Hematopoietic multipotent progenitor cell treated with erythropoietin and hydrocortisone succinate and interleukin-3 and kit ligand, for 15 days (in vitro differentiated cells): ENCODE measurements at regions not wholly inside any gene's neighbourhood (a gene's known extent, or its start where the extent isn't known, plus 50 kb on each side); places are given as distances from the start of the nearest gene placed in this dataset.

Source experiments
- DNase-seq: peaks from one replicate; pipeline ENCODE4 v3.0.0-alpha.2; 2015; ENCODE audit warnings: low spot score

DNA sequence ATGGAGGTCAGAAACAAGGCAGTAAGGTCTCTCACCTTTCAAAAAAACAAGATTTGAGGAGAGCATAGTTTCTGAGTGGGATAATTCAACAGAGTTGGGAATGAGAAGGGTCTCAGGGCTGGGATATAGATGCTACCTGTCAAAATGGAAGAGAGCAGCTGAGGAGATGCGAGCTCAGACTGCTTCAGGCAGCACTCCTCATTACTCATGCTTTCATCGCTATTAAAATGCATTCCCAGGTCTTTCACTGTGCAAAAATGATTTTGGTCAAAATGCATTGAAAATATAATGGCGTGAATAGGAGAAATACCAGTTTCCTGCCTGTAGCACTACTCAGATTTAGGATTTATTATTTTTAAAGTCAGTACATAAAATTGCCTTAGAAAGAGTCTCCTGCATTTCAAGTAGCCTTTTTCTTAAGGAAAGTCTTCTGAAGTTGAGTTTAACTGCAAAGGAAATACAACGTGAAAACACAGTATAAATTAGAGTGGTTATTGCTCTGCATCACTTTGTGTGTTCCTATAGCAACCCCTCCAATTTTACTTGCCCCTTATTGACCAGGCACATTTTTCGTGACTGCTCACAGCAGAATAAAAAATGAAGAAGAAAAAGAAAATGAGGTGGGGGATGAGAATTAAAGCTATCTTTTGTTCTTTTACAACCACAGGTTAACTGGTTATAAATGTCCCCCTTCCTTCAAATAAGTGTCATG, 724.8 kb upstream of the SEMA6A start:
- no peak for DNase-seq

DNA sequence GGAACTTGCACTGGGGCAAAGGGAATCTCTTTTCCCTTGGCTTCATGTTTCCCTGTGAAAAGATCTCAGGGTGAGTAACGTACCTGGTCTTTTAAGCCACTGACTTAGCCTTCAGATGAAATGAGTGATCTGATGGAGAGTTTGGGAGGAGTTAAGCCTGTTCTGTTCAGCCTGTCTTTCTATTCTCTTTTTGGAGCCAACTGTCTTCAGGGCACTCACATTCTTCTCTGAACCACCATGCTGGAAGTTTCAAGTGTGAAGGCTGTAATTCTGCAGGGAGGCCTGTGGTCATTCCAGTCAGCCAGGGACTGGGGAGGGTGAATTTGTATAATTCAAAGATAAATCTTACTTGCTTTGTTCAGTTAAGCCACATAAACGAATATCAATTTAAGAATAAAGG, 722.2 kb upstream of the SEMA6A start:
- DNase-seq, result no peak

DNA sequence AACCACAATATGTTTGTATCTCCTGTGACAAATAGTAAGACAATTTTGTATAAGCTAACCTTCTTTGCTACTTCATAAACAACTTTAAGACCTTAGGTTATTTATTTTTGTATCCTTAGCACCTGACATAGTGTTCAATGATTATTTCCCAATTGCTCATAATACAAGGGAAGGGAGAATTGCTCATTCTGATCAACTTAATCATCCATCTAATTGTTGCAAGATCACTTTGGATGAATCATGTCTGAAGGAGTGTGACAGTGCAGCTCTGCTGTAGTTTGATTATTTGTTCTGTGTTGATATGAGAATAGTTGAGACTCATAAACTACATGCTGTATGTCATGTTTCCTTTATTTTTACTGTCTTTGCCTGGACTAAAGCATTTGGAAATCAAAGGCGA, 721.3 kb upstream of the SEMA6A start:
- no peak for DNase-seq

DNA sequence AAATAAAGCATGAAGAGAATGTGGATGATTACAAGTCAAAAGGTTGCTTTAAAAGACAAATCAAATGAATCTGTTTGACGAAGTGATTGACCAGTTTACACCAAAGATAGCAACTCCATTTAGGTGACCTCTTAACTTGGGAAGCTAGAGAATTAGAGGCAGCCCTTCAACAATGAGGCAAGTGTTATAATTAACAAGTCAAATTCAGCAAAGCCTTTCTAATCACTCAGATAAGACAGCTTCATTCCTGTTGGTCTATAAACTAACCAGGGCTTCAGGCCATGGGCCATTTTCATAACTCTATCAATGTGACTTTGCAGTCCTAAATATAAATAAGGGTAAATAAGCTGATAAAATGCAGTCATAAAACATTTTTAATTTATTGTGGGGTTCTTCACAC, 712.2 kb upstream of the SEMA6A start:
- DNase-seq, result no peak

DNA sequence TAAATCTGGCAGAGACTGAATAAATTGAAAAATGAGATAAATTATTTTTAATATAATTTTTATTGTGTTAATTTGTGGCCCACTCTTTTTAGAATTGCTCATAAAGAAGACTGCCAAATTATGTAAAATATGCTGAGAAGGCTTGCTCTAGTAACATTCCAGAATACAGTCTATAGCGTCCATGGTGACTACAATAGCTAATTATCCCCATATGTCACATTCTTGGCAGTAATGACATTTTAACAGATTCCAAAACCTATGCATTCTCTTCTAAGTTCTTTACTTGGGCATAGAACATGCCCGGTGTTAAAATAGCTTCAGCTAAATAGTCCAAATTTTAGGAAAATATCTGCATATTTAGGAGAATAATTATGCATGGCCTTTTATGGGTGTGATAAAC, 697.0 kb upstream of the SEMA6A start:
- no peak for DNase-seq

DNA sequence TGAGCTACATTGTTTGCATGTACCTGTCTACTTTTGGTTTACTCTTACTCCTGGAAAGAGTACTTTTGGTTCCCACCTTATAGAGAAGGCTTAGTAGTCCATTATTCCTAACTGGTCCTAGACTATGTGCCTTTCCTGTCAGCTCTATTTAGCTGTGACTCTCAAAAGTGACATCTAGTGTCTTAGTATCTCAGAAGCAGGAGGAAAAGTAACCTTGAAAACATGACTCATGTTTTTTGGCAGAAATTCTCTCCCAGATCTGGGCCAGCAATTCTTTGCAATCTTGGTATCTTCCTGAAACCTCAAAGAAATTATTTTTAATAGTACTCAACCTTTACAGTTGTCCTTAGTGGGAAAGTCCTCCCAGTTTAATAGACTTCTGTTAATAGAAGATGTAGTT, 691.7 kb upstream of the SEMA6A start:
- DNase-seq, result no peak

DNA sequence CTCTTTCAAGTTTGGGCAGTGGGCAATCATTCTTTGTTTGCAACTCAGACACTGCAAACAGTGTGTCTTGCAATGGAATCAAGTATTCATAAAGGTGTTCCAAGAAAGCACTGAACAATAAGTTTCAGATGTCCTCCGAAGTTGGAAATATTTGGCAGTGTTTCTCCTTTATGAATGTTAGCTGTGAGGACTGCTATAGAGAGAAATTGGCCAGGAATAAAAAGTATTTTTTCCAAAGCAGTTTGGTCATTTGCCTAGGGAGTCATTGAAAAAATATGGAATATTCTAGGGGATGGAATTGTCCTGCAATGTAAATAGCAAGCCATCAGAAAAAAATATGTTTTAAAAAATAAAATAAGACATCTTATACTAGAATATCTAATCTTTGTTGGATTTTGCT, 688.6 kb upstream of the SEMA6A start:
- DNase-seq, result no peak

DNA sequence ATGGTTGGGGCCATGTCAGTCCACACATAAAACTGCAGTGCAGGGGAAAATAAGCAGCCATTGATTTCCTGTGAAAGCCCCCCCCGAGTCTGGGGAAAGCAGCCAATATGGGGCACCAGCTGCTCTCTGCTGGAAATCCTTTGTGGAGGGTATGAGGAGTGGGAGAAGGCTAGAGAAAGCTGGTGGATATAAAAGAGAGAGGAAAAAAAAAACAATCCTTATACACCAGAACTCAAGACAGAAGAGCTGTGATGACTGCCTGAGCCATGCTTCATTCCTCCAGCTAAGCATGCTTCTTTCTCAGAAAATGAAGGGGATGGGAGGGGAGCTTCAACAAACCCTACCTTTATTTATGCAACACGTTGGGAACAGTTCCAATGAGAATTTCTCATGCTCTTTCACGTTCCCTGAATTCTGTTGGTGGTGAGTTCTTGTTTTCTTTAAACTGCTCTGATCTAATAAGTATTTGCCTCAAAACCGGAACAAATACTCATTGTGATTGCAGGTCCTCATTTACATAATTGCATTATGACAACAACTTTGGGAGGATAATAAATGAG, 688.0 kb upstream of the SEMA6A start:
- no peak for DNase-seq

DNA sequence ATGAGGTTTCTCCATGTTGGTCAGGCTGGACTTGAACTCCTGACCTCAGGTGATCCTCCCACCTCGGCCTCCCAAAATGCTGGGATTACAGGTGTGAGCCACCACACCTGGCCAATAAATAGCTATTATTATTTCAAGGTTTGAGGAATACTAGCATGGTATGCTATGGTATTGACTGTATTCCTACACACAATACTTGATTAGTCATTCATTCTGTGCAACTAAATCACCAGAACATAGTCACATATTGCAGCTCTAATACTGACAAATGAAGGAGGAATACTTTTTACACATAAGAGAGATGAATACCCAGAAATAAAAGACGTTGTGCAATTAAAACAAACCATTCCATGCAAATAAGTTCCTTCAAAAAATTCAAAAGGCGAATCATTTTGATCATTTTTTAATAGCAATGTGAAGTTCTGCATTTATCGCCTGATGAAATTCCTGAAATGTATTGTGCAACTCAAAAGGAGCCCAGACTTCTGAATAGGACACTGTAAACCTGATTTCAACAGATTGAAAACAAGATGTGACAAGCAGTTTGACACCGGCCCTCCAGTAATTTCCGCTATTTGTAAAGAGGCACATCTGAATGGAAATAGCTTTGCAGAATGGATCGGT, 687.4 kb upstream of the SEMA6A start:
- no peak for DNase-seq

DNA sequence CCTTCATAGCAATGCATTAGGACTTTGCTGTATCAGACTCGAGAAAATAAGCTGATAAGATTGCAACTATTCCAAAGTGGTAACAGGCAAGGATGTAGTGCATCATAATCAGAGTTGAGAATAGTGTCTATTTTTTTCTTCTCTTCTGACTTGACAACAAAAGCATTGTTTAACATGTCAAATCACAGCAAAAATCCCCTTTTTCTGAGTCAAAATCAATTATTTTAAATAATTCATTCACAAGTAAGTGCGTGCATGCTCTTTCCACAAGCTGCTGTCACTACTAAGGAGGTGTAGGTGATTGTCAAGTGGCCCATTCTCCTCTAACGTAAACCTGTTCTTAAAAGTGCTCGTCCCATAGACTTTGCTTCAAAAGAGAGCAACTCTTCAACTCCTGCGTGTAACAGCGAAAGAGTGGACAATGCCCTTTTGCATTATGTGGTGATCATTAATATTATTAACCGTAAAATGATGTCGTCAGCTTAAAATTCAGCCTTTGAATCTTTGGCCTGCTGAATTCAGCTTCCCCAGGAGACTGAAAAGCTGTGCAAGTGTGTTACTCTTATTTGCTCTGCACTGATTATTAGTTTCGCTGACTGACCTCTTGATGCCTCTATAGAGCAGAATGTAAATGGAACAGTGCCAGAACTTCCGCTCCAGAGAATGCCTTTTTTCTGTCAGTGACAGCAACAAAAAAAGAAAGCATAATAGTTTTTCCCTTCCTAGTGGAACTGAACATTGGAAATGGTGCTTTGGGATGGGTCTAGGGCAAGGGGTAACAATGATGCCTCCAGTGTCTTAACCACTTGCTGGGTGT, 680.8 kb upstream of the SEMA6A start:
- no peak for DNase-seq

DNA sequence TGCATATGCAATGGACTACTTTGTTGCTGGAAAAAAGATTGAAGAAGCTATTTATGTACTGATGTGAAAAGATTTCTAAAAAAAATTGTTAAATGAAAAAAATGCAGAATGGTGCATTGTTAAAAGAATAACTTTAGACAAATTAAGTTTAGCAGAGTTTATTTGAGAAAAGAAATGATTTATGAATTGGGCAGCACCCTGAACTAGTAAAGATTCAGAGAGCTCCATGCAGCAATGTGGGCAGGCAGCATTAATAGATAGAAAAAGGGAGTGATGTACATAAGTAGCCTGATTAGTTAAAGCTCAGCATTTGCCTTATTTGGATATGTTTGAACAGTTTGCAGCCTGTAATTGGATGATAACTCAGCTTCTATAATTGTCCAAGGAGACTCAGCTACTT, 677.9 kb upstream of the SEMA6A start:
- no peak for DNase-seq

DNA sequence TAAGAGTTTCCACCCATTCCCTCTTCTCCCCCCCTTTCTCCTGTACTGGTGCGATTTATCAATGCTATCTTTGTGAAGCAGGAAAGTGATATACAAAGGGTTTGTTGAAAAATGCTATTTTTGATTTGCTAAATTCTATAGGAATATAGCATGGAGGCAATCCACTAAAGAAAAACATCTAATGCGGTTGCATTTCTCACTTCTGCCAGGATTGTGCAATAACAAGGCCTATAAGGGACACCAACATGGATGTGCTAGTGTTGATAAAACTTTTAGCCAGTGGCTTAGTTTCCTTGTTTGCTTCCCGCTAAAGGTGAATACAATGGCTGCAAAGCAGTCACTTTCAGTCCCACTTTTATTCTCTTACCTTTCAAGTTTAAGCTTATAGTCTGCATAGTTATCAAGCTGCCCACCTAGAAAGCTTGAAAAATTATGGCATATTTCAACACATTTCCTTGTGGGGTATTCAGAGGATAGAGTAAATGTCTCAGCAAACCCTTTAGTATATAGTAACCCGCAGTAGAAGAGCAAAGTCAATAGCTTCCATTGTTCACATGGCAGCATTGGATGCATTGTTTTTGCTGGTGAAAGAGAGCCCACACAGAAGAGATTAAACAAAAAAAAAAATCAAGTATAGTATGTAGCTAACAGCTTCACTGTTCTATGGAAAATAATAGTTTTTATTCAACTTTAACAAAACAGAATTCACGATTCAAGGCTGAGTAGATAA, 674.6 kb upstream of the SEMA6A start:
- no peak for DNase-seq

DNA sequence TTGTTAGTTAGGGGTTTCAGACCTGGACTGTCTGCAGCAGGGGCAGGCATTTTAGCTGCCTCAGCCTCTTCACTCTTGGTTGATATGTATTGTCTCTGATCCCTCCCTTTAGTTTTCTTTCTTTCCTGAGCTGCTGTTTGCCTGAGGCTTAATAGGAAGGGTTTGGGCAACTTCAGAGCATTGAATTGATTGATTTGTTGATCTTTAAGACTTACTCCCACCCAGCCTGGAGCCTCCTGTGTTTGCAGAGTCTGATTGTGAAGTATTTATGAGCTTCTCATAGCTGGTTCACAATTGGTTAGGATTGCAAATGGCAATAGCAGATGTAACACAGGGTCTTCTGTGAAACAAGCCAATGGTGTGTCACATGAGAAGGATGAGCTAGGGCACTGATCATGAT, 671.8 kb upstream of the SEMA6A start:
- no peak for DNase-seq

DNA sequence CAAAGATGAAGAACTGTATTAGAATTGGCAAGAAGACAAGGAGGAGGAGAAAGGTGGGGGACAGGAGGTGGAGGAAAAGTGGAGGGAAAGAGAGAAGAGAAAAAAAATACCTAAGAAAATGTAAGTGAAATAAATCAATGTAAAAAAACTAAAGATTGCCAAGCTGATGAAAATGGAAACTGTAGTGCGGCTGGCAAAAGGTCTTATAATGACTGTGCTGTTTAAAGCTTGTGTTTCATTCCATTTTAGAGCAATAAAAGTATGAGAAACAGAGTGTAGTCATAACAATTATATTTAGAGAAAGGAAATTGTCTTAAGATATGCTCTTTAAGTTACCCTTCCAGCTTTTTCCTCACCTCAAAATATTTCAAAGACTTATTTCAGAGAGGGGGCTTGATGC, 670.5 kb upstream of the SEMA6A start:
- no peak for DNase-seq

DNA sequence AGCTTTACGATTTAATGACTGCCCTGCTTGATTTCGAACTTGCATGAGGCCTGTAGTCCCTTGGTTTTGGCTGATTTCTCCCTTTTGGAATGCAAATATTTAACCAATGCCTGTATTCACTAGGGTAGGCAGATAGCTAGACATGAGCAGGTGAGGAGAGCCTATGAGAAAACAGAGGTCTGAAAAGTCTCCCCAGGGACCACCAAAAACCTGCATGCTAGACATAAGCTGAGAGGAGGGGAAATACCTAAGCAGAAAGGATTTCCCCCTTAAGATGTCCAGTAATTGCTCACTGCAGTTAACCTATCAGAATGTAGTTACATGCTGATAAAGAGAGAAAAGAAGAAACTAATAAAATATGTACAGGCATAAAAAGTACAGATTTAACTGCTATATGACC, 667.4 kb upstream of the SEMA6A start:
- DNase-seq, result no peak

DNA sequence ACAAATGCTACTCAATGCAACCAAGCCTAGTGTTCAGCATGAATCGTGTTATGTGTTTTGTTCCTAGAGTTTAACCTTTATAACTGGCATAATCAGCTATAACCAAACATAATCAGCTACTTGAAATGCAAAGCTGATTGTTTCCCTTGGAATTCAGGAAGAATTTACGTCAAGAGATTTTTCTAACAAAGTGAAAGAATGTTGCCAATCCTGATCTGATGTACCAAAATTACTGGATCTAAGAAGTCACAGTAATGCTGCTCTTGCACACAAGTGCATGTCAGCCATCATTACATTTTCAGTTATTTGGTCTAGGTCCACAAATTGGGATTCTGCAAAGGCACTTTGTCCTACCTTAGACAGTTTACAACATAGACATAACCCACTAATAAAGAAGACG, 662.3 kb upstream of the SEMA6A start:
- DNase-seq, result no peak

DNA sequence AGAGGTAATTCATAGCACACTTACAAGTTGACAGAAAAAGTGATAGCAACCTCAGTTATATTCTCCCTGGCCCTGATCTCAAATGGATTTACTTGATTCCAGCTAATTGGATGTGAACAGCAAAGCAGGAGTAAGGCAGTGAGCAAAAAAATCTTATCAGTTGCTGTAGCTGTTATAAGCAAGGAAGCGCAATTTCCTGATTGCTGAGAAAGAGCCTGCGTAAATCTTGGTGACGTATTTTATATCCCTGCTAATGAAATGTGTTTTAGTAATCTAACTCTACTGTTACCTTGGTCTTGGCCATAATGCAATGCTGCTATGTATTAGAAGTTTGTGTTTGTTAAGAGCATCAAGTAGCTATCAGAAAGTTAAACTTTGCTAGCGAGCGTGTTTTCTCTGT, 661.2 kb upstream of the SEMA6A start:
- no peak for DNase-seq

DNA sequence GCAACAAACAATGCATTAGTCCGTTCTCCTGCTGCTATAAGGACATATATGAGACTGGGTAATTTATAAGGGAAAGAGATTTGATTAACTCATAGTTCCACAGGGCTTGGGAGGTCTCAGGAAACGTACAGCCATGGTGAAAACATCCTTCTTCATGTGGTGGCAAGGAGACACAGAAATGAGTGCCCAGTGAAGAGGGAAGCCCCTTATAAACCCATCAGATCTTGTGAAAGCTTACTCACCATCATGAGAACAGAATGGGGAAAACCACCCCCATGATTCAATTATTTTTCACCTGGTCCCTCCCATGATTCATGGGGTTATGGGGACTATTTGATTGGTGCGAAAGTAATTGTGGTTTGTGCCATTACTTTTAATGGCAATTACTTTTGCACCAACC, 655.8 kb upstream of the SEMA6A start:
- DNase-seq, result no peak

DNA sequence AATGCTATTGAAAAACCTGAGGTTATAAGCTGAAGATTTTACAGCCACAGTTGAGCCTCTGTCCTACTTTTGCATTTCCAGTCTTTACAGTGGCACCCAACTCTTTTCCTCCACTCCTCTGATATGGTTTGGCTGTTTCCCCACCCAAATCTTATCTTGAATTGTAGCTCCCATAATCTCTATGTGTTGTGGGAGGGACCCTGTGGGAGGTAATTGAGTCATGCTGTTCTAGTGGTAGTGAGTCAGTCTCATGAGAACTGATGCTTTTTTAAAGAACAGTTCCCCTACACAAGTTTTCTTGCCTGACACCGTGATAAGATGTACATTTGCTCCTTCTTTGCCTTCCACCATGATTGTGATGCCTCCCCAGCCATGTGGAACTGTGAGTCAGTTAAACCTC, 646.1 kb upstream of the SEMA6A start:
- DNase-seq, result no peak

DNA sequence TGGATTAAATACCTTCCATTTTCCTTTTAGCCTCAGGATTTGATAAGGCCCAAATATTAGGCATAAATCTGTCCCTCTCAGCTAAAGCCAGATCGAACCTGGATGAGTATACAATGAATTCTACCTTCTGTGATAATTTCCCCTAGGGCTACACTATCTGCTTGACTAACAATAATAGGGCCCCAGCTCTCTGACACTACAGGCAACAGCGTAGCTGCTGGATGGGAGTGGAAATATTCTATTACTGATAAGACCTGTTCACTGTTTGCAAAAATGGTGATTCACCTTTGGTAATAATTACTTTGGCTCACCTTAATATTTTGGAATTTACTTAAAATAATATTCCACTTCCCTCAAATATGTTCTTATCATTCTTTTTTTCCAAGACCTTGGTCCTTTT, 644.2 kb upstream of the SEMA6A start:
- DNase-seq, result no peak

DNA sequence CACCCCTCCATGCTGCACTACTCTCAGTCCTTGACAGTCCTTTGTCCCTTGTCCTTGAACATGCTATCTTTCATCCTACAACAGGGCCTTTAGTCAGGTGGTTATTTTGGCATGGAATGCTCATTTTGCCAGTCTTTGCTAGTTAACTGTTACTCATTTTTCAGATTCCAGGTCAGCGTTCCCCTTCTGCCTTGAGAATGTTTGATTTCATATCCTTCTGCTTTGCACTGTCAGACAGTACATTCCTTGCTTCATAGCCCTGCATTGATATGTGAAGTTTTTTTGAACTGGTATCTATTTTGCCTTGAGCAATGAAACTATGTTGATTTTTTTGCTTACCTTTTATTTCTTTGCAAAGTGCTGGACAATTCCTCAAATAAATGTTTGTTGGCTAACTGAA, 638.2 kb upstream of the SEMA6A start:
- DNase-seq, result no peak

DNA sequence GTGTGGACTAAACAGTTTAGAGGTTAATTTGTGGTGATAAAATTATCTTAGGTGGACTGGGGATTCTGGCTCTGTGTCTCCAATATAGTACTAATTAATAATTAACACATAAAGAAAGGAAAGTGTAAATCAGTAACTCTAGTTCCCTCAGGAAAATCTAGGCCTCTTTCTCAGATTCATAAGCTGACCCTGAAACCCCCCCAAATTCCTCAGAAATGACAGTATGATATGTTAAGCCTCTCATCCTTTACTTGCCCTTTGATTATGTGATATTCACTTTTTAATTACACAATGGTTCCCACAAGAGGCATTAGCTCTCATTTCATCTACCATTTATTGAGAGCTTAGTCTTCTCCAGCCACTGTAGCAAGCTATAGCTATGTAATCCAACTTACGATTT, 636.2 kb upstream of the SEMA6A start:
- DNase-seq, result no peak
